ENCODE measurements at regions not wholly inside any gene's neighbourhood (a gene's known extent, or its start where the extent isn't known, plus 50 kb on each side); places are given as distances from the start of the nearest gene placed in this dataset.

GRCh38 chr16:7206469-7206868, 126.2 kb upstream of the RBFOX1 start:
- H3K4me3 ChIP-seq (ENCODE audit: severe bottlenecking), result no peak overlapping the region
- H3K9me3 ChIP-seq (ENCODE audit: severe bottlenecking), result no peaks in the 10 kb centered on the region
- no peak for ATAC-seq (ENCODE audit: low read depth)
- DNase-seq (ENCODE audit: low spot score), result no peak
- no peaks in the 10 kb centered on the region for H3K4me1 ChIP-seq (ENCODE audit: insufficient read depth, poor library complexity, severe bottlenecking)
- H3K27me3 ChIP-seq (ENCODE audit: insufficient read depth, poor library complexity, severe bottlenecking), result no peaks in the 10 kb centered on the region
- no peak for TF ChIP-seq CTCF (IDR thresholded peaks at IDR 0.05; ENCODE audit: poor library complexity, severe bottlenecking)
- H3K27ac ChIP-seq (ENCODE audit: poor library complexity, severe bottlenecking), result no peak overlapping the region
- no peaks in the 10 kb centered on the region for H3K36me3 ChIP-seq (ENCODE audit: low read depth)

GRCh38 chr16:7200320-7200719, 132.3 kb upstream of the RBFOX1 start:
- Histone ChIP-seq H3K36me3 (ENCODE audit: low read depth) (no peaks in the 10 kb centered on the region), H3K27me3 (ENCODE audit: insufficient read depth, poor library complexity, severe bottlenecking) (no peaks in the 10 kb centered on the region), H3K27ac (ENCODE audit: poor library complexity, severe bottlenecking) (no peak overlapping the region), H3K4me3 (ENCODE audit: severe bottlenecking) (no peak overlapping the region), H3K9me3 (ENCODE audit: severe bottlenecking) (no peaks in the 10 kb centered on the region), H3K4me1 (ENCODE audit: insufficient read depth, poor library complexity, severe bottlenecking) (no peaks in the 10 kb centered on the region)
- no peak for ATAC-seq (ENCODE audit: low read depth)
- no peak for TF ChIP-seq CTCF (IDR thresholded peaks at IDR 0.05; ENCODE audit: poor library complexity, severe bottlenecking)
- no peak for DNase-seq (ENCODE audit: low spot score)

- H3K4me3 ChIP-seq (ENCODE audit: severe bottlenecking), result no peak overlapping the region
- DNase-seq (ENCODE audit: low spot score), result no peak
- TF ChIP-seq CTCF (IDR thresholded peaks at IDR 0.05; ENCODE audit: poor library complexity, severe bottlenecking), result no peak
- no peaks in the 10 kb centered on the region for H3K27me3 ChIP-seq (ENCODE audit: insufficient read depth, poor library complexity, severe bottlenecking)
- H3K4me1 ChIP-seq (ENCODE audit: insufficient read depth, poor library complexity, severe bottlenecking), result no peaks in the 10 kb centered on the region
- no peaks in the 10 kb centered on the region for H3K36me3 ChIP-seq (ENCODE audit: low read depth)
- H3K9me3 ChIP-seq (ENCODE audit: severe bottlenecking), result no peaks in the 10 kb centered on the region
- no peak overlapping the region for H3K27ac ChIP-seq (ENCODE audit: poor library complexity, severe bottlenecking)
- ATAC-seq (ENCODE audit: low read depth), result peak; percentile 40; the same call in 2 of the 3 replicates
These were observed 147.0 kb upstream of the RBFOX1 start for GRCh38 chr16:7185689-7186088.

GRCh38 chr16:7185165-7185564, 147.5 kb upstream of the RBFOX1 start:
- no peak overlapping the region for H3K4me3 ChIP-seq (ENCODE audit: severe bottlenecking)
- no peak for DNase-seq (ENCODE audit: low spot score)
- no peaks in the 10 kb centered on the region for H3K4me1 ChIP-seq (ENCODE audit: insufficient read depth, poor library complexity, severe bottlenecking)
- no peaks in the 10 kb centered on the region for H3K36me3 ChIP-seq (ENCODE audit: low read depth)
- H3K27me3 ChIP-seq (ENCODE audit: insufficient read depth, poor library complexity, severe bottlenecking), result no peaks in the 10 kb centered on the region
- no peak for ATAC-seq (ENCODE audit: low read depth)
- no peak overlapping the region for H3K27ac ChIP-seq (ENCODE audit: poor library complexity, severe bottlenecking)
- no peaks in the 10 kb centered on the region for H3K9me3 ChIP-seq (ENCODE audit: severe bottlenecking)
- no peak for TF ChIP-seq CTCF (IDR thresholded peaks at IDR 0.05; ENCODE audit: poor library complexity, severe bottlenecking)

- ATAC-seq (ENCODE audit: low read depth), result no peak
- Histone ChIP-seq H3K27ac (ENCODE audit: poor library complexity, severe bottlenecking) (no peak overlapping the region), H3K4me3 (ENCODE audit: severe bottlenecking) (no peak overlapping the region), H3K4me1 (ENCODE audit: insufficient read depth, poor library complexity, severe bottlenecking) (no peaks in the 10 kb centered on the region), H3K36me3 (ENCODE audit: low read depth) (no peaks in the 10 kb centered on the region), H3K9me3 (ENCODE audit: severe bottlenecking) (no peaks in the 10 kb centered on the region), H3K27me3 (ENCODE audit: insufficient read depth, poor library complexity, severe bottlenecking) (no peaks in the 10 kb centered on the region)
- DNase-seq (ENCODE audit: low spot score), result no peak
- TF ChIP-seq CTCF (IDR thresholded peaks at IDR 0.05; ENCODE audit: poor library complexity, severe bottlenecking), result no peak
These were observed 148.9 kb upstream of the RBFOX1 start for GRCh38 chr16:7183768-7184167.
